Motor neuron (in vitro differentiated cells): ENCODE measurements at regions not wholly inside any gene's neighbourhood (a gene's known extent, or its start where the extent isn't known, plus 50 kb on each side); places are given as distances from the start of the nearest gene placed in this dataset.

Source experiments
- ATAC-seq, 8 experiments: fragments of 200-7000 bp; cut with Tn5 transposase; replicated peaks in 6 of 8; 2 replicates each; pipeline ENCODE4 v1.8.0; 2021; ENCODE audit warnings: mild to moderate bottlenecking in 8 of 8, moderate library complexity in 8 of 8
- H3K27ac ChIP-seq, 2 donors: fragments of 250-450 bp; sonication (Bioruptor Pico); 2 replicates each; pipeline ENCODE4 v1.9.0; 2021; ENCODE audit warnings: antibody characterized with exemption in 2 of 2, mild to moderate bottlenecking in 2 of 2, moderate library complexity in 1 of 2
- H3K4me1 ChIP-seq, 2 donors: fragments of 250-450 bp; sonication (Bioruptor Pico); replicated peaks in 1 of 2; 2 replicates each; pipeline ENCODE4 v1.6.1; 2021; ENCODE audit warnings: antibody characterized with exemption in 2 of 2, mild to moderate bottlenecking in 2 of 2, moderate library complexity in 1 of 2
- H3K4me3 ChIP-seq, 5 donors: fragments of 250-450 bp; sonication (Bioruptor Pico); 2 replicates each; pipeline ENCODE4 v1.9.0; 2021; ENCODE audit warnings: antibody characterized with exemption in 5 of 5, mild to moderate bottlenecking in 5 of 5, moderate library complexity in 4 of 5
- WGBS, 10 experiments: fragments of 450-650 bp; shearing (Covaris generic); methylation state at CpG; one replicate each; pipeline ENCODE4 v1.0.0; 2022; 5-methylcytosine and 5-hydroxymethylcytosine counted together
- in situ Hi-C, 9 experiments: fragments of 400-800 bp; cut with MboI; loops; one replicate each; pipeline ENCODE4 v1.15.0; 2021; ENCODE audit warnings: low sequenced_read_pairs in 9 of 9, low pct_unique_long_range_greater_than_20kb in 2 of 9; ENCODE audit not compliant: unreplicated experiment in 9 of 9

DNA sequence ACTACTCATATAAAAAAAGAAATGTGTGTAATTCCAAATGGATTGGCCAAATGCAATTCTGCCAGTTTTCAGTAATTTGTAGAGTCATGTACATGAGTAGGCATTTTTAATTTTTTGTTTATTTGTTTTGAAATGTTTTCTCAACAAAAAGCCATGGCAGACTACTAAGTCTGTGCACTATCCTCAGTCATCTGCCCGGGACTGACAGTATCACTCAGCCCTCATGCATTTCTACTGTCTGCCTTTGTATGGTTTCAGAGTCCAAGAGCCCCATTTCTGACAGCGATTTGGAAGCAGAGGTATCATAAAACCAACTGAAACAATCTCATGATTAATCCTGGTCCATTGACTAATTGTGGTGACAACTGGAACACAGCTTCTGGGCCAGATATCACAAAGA lies 109.9 kb upstream of the NYAP2 start:
- ATAC-seq: no peak
- no peaks in the 10 kb centered on the region for H3K4me1 ChIP-seq
- in situ Hi-C loops: loop anchor here in 1 of 9 experiments (10.0 kb wide), 1 partner anchor 375 kb away; no protein-coding TSS in a partner anchor
- no peak overlapping the region for H3K27ac ChIP-seq
- no peak overlapping the region for H3K4me3 ChIP-seq
- 40 to 100% (median 76%) methylated on average over 1 to 2 of the region's 2 CpGs; no CpG with 5 or more reads in 2 of the 10 experiments for WGBS, 10 experiments

DNA sequence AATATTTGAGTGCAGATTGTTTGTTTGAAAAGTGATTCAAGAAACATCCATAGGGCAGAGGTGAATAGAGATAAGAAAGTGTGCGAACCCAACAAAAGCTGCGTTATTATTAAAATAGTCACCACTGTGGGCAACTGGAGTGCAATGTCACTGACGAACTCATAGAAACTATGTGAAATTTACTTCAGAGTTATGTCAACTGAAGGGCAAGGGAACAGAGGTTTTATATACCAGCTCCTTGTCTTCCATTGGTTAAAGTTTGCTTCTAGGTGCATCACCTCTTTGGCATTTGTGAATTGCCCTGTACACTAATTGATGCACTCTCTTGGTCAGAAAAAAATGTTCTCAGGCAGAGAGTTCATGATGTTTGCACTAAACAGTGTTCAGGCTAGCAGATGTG lies 110.5 kb upstream of the NYAP2 start:
- ATAC-seq: no peak
- Histone ChIP-seq H3K27ac (no peak overlapping the region), H3K4me1 (peaks cover 0 to under 1% of the 10 kb centered on the region in 2 donors), H3K4me3 (no peak overlapping the region)
- WGBS, 10 experiments: 76 to 100% (median 91%) methylated on average over 1 to 3 of the region's 3 CpGs
- in situ Hi-C loops: loop anchor here in 1 of 9 experiments (10.0 kb wide), 1 partner anchor 376 kb away; no protein-coding TSS in a partner anchor

GRCh38 chr2:225282858-225283710 lies 116.4 kb upstream of the NYAP2 start:
- in situ Hi-C loops: loop anchor here in 1 of 9 experiments (10.0 kb wide), 1 partner anchor 382 kb away; no protein-coding TSS in a partner anchor
- Histone ChIP-seq H3K4me1 (peaks cover 10 to 14% of the 10 kb centered on the region in 2 donors), H3K27ac (no peak overlapping the region), H3K4me3 (no peak overlapping the region)
- WGBS, 10 experiments: 0 to 67% (median 33%) methylated on average over 1 to 4 of the region's 4 CpGs; no CpG with 5 or more reads in 1 of the 10 experiments
- peak; percentile 70 to 99 (median 96) for ATAC-seq

GRCh38 chr2:225276207-225276606 lies 123.3 kb upstream of the NYAP2 start:
- H3K27ac ChIP-seq: no peak overlapping the region
- no peak for ATAC-seq
- H3K4me3 ChIP-seq: no peak overlapping the region
- in situ Hi-C loops: no loop called here
- 4 to 90% (median 61%) methylated on average over 2 to 3 of the region's 3 CpGs; no CpG with 5 or more reads in 1 of the 10 experiments for WGBS, 10 experiments
- no peaks in the 10 kb centered on the region for H3K4me1 ChIP-seq

- Histone ChIP-seq H3K4me3 (no peak overlapping the region), H3K4me1 (no peaks in the 10 kb centered on the region), H3K27ac (no peak overlapping the region)
- in situ Hi-C loops: no loop called here
- ATAC-seq: no peak
Observed at GRCh38 chr2:225275443-225275842, 124.1 kb upstream of the NYAP2 start.

DNA sequence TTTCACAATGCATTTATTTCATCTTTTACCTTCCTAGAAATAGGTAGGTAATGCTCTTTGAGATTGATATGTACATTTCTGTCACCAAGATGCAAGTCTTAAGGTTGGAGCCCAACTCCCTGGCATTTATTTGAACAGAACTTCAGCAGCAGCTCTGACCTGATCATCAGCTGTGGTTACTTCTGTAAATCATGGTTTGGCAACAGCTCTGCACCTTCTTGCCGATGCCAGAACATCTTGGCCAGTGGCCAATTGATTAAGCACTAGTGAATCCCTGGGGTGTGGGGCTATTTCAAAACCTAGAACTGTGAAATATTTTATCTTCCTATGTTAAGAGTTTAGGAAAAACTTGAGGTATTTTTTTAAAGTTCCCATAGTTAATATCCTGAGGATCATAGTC lies 124.8 kb upstream of the NYAP2 start:
- in situ Hi-C loops: no loop called here
- no peak overlapping the region for H3K4me3 ChIP-seq
- H3K27ac ChIP-seq: no peak overlapping the region
- no peaks in the 10 kb centered on the region for H3K4me1 ChIP-seq
- ATAC-seq: no peak
- WGBS, 10 experiments: 0 to 71% (median 30%) methylated on average over 1 of the region's 1 CpG; no CpG with 5 or more reads in 6 of the 10 experiments

- Histone ChIP-seq H3K4me3 (no peak overlapping the region), H3K4me1 (no peaks in the 10 kb centered on the region), H3K27ac (no peak overlapping the region)
- in situ Hi-C loops: no loop called here
- ATAC-seq: no peak
Observed at GRCh38 chr2:225272173-225272572, 127.3 kb upstream of the NYAP2 start.

DNA sequence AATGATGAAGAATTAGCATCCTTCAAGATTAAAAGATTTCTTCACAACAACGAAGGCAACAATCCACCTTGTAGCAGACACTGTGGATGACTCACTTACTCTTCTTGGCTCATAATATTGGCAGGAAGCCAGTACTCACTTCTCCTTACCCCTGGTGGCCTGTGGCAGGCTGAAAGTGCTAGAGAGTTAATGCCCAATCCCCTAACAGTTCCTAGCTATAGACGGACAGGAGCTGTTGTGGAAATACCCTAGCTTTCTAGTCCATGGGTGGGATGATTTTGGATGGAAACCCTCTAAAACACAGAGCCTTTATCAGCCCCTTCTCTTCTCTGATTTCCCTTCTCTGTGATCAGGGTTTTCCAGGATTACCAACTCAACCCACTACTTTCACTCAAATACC lies 128.6 kb upstream of the NYAP2 start:
- Histone ChIP-seq H3K27ac (no peak overlapping the region), H3K4me3 (no peak overlapping the region), H3K4me1 (no peaks in the 10 kb centered on the region)
- ATAC-seq: peak in 6 of 8 experiments; percentile 78 to 92 (median 87)
- in situ Hi-C loops: no loop called here
- 0 to 58% (median 38%) methylated on average over 1 to 2 of the region's 2 CpGs for WGBS, 10 experiments

DNA sequence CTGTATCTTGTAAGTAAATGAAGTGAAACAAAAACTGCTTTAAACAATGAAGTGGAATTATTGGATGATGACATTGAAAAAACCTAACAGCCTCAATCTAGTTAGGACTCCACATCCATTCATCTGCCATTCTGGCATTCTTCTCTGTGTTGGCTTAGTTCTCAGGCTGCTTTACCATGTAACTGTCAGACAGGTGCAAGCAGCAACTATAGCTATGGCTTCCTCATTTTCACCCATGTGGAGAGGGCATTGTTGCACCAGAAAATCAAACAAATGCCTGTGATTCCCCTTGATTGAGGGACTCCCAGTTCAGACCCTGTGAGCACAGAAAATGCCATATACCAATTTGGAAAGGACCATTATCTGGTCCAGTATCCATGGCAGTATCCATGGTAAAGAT lies 129.5 kb upstream of the NYAP2 start:
- ATAC-seq: no peak
- no peaks in the 10 kb centered on the region for H3K4me1 ChIP-seq
- no peak overlapping the region for H3K4me3 ChIP-seq
- in situ Hi-C loops: no loop called here
- H3K27ac ChIP-seq: no peak overlapping the region

- 50 to 93% (median 72%) methylated on average over 2 to 3 of the region's 3 CpGs for WGBS, 10 experiments
- in situ Hi-C loops: no loop called here
- no peak overlapping the region for H3K4me3 ChIP-seq
- H3K4me1 ChIP-seq: no peaks in the 10 kb centered on the region
- ATAC-seq: peak in 1 of 8 experiments; percentile 33
- H3K27ac ChIP-seq: no peak overlapping the region
Observed at GRCh38 chr2:225254363-225254762, 145.1 kb upstream of the NYAP2 start.

DNA sequence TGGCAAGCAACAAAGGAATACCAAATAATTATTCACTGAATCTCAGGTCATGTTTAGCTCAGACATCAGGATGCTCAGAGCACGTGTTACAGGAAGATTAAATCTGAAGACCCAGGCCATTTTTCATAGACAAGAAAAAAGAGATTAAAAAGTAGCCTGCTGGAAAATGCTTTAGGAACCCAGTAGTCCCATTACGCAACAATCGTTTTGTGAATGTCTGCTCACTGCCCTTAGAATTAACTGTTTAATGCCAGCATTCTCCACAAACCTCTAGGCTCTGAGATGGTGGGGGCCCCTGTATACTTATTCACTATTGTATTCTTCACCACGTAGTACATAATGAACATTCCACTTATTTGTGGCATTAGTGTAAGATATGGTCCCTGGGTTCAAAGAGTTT lies 154.6 kb upstream of the NYAP2 start:
- Histone ChIP-seq H3K27ac (no peak overlapping the region), H3K4me3 (no peak overlapping the region), H3K4me1 (no peaks in the 10 kb centered on the region)
- in situ Hi-C loops: no loop called here
- ATAC-seq: no peak
- 0 to 69% (median 36%) methylated on average over 1 to 4 of the region's 4 CpGs for WGBS, 10 experiments

- H3K27ac ChIP-seq: no peak overlapping the region
- ATAC-seq: no peak
- in situ Hi-C loops: no loop called here
- 34 to 89% (median 66%) methylated on average over 1 to 4 of the region's 4 CpGs for WGBS, 10 experiments
- H3K4me1 ChIP-seq: peaks cover 0 to 5% of the 10 kb centered on the region in 2 donors
- H3K4me3 ChIP-seq: no peak overlapping the region
Observed at GRCh38 chr2:225236769-225237323, 162.7 kb upstream of the NYAP2 start.

GRCh38 chr2:225233234-225233633 lies 166.3 kb upstream of the NYAP2 start:
- in situ Hi-C loops: no loop called here
- no peak overlapping the region for H3K4me3 ChIP-seq
- peak in 2 of 8 experiments; percentile 24 to 25 for ATAC-seq
- peaks cover 0 to 5% of the 10 kb centered on the region in 2 donors for H3K4me1 ChIP-seq
- H3K27ac ChIP-seq: no peak overlapping the region
- WGBS, 10 experiments: 52 to 100% (median 74%) methylated on average over 2 to 4 of the region's 4 CpGs; no CpG with 5 or more reads in 2 of the 10 experiments
